Fibroblast of mammary gland (primary cell): ENCODE measurements at regions not wholly inside any gene's neighbourhood (a gene's known extent, or its start where the extent isn't known, plus 50 kb on each side); places are given as distances from the start of the nearest gene placed in this dataset.

Experiments used
- DNase-seq: peaks from one replicate; pipeline ENCODE4 v3.0.0-alpha.2; 2010; ENCODE audit warnings: low read depth
- H3K4me3 ChIP-seq: 2 replicates; pipeline ENCODE4 v1.5.1; 2011; ENCODE audit warnings: low read depth, mild to moderate bottlenecking, low read length, moderate library complexity; ENCODE audit not compliant: control insufficient read depth
- TF ChIP-seq, protein P1 (sequence below): conservative IDR thresholded peaks from 2 replicates; pipeline ENCODE4 v1.5.1; 2011; ENCODE audit warnings: low read depth, low read length, inconsistent platforms; ENCODE audit not compliant: control insufficient read depth, insufficient read depth

DNA sequence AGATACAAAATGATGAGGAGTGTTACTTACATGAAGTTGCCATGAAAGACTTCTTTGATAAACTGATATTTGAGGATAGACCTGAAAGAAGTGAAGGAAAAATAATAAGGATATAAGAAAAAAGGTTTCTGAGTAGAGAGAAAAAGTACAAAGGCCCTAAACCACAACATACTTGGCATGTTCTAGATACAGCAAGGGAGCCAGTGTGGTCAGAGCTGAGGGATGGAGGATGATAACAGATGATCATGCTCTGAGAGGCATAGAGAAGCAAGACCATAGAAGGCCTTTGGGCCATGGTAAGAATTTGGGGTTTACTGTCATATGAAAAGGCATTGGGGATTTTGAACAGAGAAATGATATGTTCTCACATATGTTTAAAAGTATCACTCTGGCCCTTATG lies 424.1 kb upstream of the CHST9 start:
- DNase-seq, result no peak
- TF ChIP-seq, protein P1, sequence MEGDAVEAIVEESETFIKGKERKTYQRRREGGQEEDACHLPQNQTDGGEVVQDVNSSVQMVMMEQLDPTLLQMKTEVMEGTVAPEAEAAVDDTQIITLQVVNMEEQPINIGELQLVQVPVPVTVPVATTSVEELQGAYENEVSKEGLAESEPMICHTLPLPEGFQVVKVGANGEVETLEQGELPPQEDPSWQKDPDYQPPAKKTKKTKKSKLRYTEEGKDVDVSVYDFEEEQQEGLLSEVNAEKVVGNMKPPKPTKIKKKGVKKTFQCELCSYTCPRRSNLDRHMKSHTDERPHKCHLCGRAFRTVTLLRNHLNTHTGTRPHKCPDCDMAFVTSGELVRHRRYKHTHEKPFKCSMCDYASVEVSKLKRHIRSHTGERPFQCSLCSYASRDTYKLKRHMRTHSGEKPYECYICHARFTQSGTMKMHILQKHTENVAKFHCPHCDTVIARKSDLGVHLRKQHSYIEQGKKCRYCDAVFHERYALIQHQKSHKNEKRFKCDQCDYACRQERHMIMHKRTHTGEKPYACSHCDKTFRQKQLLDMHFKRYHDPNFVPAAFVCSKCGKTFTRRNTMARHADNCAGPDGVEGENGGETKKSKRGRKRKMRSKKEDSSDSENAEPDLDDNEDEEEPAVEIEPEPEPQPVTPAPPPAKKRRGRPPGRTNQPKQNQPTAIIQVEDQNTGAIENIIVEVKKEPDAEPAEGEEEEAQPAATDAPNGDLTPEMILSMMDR, result no peak
- no peak overlapping the region for H3K4me3 ChIP-seq

GRCh38 chr18:27608742-27609141 lies 423.6 kb upstream of the CHST9 start:
- DNase-seq, result peak; percentile 3
- TF ChIP-seq, protein P1, result peak; percentile 52
- no peak overlapping the region for H3K4me3 ChIP-seq

GRCh38 chr18:27608174-27608573 lies 423.1 kb upstream of the CHST9 start:
- H3K4me3 ChIP-seq, result no peak overlapping the region
- TF ChIP-seq, protein P1, result no peak
- no peak for DNase-seq

DNA sequence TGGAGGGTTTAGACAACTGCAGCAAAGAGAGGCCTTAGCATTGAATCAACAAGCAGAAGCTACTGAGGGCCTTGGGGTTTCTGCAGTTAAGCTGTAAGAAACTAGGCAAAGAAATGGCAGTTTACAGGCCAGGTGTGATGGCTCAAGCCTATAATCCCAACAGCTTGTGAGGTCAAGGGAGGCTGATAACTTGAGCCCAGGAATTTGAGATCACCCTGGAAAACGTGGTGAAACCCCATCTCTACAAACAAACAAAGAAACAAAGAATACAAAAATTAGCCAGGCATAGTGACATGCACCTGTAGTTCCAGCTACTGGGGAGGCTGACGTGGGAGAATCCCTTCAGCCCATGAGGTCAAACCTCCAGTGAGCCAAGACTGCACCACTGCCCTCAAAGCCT lies 421.6 kb upstream of the CHST9 start:
- DNase-seq, result no peak
- TF ChIP-seq, protein P1, result no peak
- no peak overlapping the region for H3K4me3 ChIP-seq

GRCh38 chr18:27605107-27605834 lies 420.2 kb upstream of the CHST9 start:
- no peak overlapping the region for H3K4me3 ChIP-seq
- DNase-seq, result peak; percentile 65
- TF ChIP-seq, protein P1, result peak; percentile 80

GRCh38 chr18:27604583-27604982 lies 419.5 kb upstream of the CHST9 start:
- H3K4me3 ChIP-seq, result no peak overlapping the region
- peak; percentile 5 for DNase-seq
- TF ChIP-seq, protein P1, result no peak
